Adrenal gland (tissue), 5 donors: ENCODE measurements at regions not wholly inside any gene's neighbourhood (a gene's known extent, or its start where the extent isn't known, plus 50 kb on each side); places are given as distances from the start of the nearest gene placed in this dataset.

Experiments used
- CTCF ChIP-seq, 6 experiments: fragments of 450-650 bp in 4 of 6; fragments of 200-600 bp in 2 of 6; sonication (generic) in 1 of 6; IDR thresholded peaks; 1 replicate in 5 of 6; 2 replicates in 1 of 6; pipeline versions ENCODE4 v1.5.1 to v1.8.0; 2016 to 2021; ENCODE audit warnings: antibody characterized with exemption in 6 of 6, mild to moderate bottlenecking in 2 of 6, moderate library complexity in 1 of 6
- POLR2A ChIP-seq, 2 donors: fragments of 450-650 bp; IDR thresholded peaks; one replicate each; pipeline ENCODE4 v1.6.1; 2017; ENCODE audit warnings: antibody characterized with exemption in 2 of 2, mild to moderate bottlenecking in 2 of 2, moderate library complexity in 1 of 2
- donor health status: DM: no; HTN: no; CAD: no.

- TF ChIP-seq CTCF (IDR thresholded peaks at IDR 0.05) (no peak), POLR2A (IDR thresholded peaks at IDR 0.05) (no peak)
Observed at GRCh38 chr6:14622909-14623505, 505.4 kb downstream of the CD83 start.
